ENCODE measurements at regions not wholly inside any gene's neighbourhood (a gene's known extent, or its start where the extent isn't known, plus 50 kb on each side); places are given as distances from the start of the nearest gene placed in this dataset.

DNA sequence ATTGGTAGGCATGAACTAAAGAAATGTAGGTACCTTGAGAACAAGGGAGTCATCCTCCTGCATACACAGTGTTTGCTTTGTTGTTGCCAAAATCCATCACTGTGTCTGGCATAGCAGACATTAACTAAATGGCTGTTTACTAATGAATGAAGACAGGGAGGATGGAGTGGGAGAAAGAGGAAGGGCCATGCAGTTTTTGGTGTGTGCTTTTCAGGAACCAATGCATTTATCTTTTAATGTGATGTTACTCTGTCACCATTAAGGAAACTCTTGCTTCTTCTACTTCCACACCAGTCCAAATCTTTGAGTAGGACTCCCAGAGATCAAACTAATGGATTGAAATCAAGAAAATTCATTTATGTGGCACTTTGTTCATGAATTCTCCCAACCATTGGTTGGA lies 55.6 kb upstream of the DUSP10 start:
- H3K18ac ChIP-seq (ENCODE audit: extremely low read depth, low read length), result no peak overlapping the region
- H3K4me2 ChIP-seq (ENCODE audit: insufficient read depth in 1 of 2, low read depth in 2 of 2, low read length in 2 of 2), result no peak overlapping the region
- CTCF ChIA-PET (ENCODE audit: partially characterized antibody), result no interaction called here
- no peak overlapping the region for H3K23ac ChIP-seq (ENCODE audit: insufficient read length)
- no peaks in the 10 kb centered on the region for H3K23me2 ChIP-seq (ENCODE audit: low read depth, low read length)
- H3K36me3 ChIP-seq (ENCODE audit: control insufficient read depth in 2 of 4, insufficient read depth in 4 of 4, low read length in 3 of 4), result no peaks in the 10 kb centered on the region
- H3K14ac ChIP-seq (ENCODE audit: insufficient read length), result no peak overlapping the region
- H2BK120ac ChIP-seq (replicated peaks; ENCODE audit: low read depth, low read length), result no peak overlapping the region
- no peak overlapping the region for H2BK20ac ChIP-seq (ENCODE audit: low read length)
- H4K5ac ChIP-seq (ENCODE audit: insufficient read length, low read depth, low read length), result no peak overlapping the region
- H2BK12ac ChIP-seq (ENCODE audit: low read depth, low read length), result no peak overlapping the region
- no peaks in the 10 kb centered on the region for H3K79me1 ChIP-seq (ENCODE audit: low read depth, low read length)
- H3K9ac ChIP-seq (replicated peaks in 1 of 4; ENCODE audit: extremely low read depth in 1 of 4, low read depth in 3 of 4, low read length in 3 of 4), result no peak overlapping the region
- TF ChIP-seq CBX8 (IDR thresholded peaks at IDR 0.05; ENCODE audit: borderline replicate concordance, low read depth, low read length) (no peak), JUN (IDR thresholded peaks at IDR 0.05; ENCODE audit: low read depth, low read length) (no peak)
- no peak overlapping the region for H3K4me3 ChIP-seq (ENCODE audit: extremely low read depth in 1 of 4, insufficient read depth in 2 of 4, low read depth in 3 of 4, low read length in 4 of 4)
- H3K4me1 ChIP-seq (replicated peaks in 1 of 4; ENCODE audit: control insufficient read depth in 3 of 4, insufficient read depth in 4 of 4, low read length in 3 of 4), result no peaks in the 10 kb centered on the region
- FAIRE-seq (no peak), DNase-seq (ENCODE audit: low read depth in 1 of 2, low spot score in 2 of 2) (no peak)
- H2AK5ac ChIP-seq (ENCODE audit: low read depth, low read length), result no peak overlapping the region
- no peaks in the 10 kb centered on the region for H3K9me3 ChIP-seq (ENCODE audit: insufficient read depth in 2 of 2, low read depth in 1 of 2, low read length in 1 of 2)
- no peak overlapping the region for H3K56ac ChIP-seq (replicated peaks; ENCODE audit: insufficient read length, low read depth, low read length)
- H2BK15ac ChIP-seq (ENCODE audit: low read length), result no peak overlapping the region
- no peaks in the 10 kb centered on the region for H3K79me2 ChIP-seq (ENCODE audit: control insufficient read depth in 1 of 2, insufficient read depth in 2 of 2, low read length in 2 of 2)
- H4K8ac ChIP-seq (ENCODE audit: extremely low read depth, insufficient read depth, low read length), result no peak overlapping the region
- no peaks in the 10 kb centered on the region for H4K20me1 ChIP-seq (replicated peaks in 1 of 2; ENCODE audit: control insufficient read depth in 1 of 2, insufficient read depth in 2 of 2, low read length in 2 of 2)
- no peak overlapping the region for H4K91ac ChIP-seq (replicated peaks; ENCODE audit: insufficient read length, low read length)
- no peak overlapping the region for H3K27ac ChIP-seq (ENCODE audit: low read depth, low read length)
- POLR2A ChIA-PET (ENCODE audit: partially characterized antibody), result no interaction called here
- H2AFZ ChIP-seq (ENCODE audit: low read length), result no peak overlapping the region
- H3K27me3 ChIP-seq (replicated peaks in 1 of 4; ENCODE audit: control insufficient read depth in 3 of 4, extremely low read depth in 1 of 4, insufficient read depth in 3 of 4, low read length in 3 of 4), result no peaks in the 10 kb centered on the region; a peak in 1 of 7 replicates
- no peak overlapping the region for H3K4ac ChIP-seq (replicated peaks; ENCODE audit: insufficient read length, low read depth, low read length)
- H2BK5ac ChIP-seq (ENCODE audit: low read depth, low read length), result no peak overlapping the region

All from H1 (cell line).